NCI-H69 (cell line): ENCODE measurements at regions not wholly inside any gene's neighbourhood (a gene's known extent, or its start where the extent isn't known, plus 50 kb on each side); places are given as distances from the start of the nearest gene placed in this dataset.
A peak's percentile ranks its signal among the peaks of the same experiment; 100 is the strongest.
"Not testable (repeated sequence)": the region's sequence is repeated elsewhere in the genome, so short reads cannot be mapped to it uniquely, and the experiment has no call there.

Experiments used
- DNase-seq: peaks from one replicate; lab custom pipeline; 2025; lab: John Stamatoyannopoulos, UW

GRCh38 chr4:100340512-100341485, 150.5 kb upstream of the DDIT4L start:
- DNase-seq, result no peak

GRCh38 chr4:100339870-100340269, 149.6 kb upstream of the DDIT4L start:
- no peak for DNase-seq

GRCh38 chr4:100333491-100333890, 143.2 kb upstream of the DDIT4L start:
- not testable (repeated sequence) for DNase-seq

GRCh38 chr4:100317032-100317864, 127.0 kb upstream of the DDIT4L start:
- DNase-seq, result no peak

GRCh38 chr4:100314057-100314456, 123.8 kb upstream of the DDIT4L start:
- DNase-seq, result no peak

GRCh38 chr4:100312615-100313350, 122.5 kb upstream of the DDIT4L start:
- DNase-seq, result no peak

GRCh38 chr4:100311181-100311580, 120.9 kb upstream of the DDIT4L start:
- peak; percentile 13 for DNase-seq

GRCh38 chr4:100306018-100306417, 115.8 kb upstream of the DDIT4L start:
- no peak for DNase-seq

- DNase-seq, result no peak
Measured at GRCh38 chr4:100302061-100303026, 112.1 kb upstream of the DDIT4L start.

GRCh38 chr4:100299046-100299840, 109.0 kb upstream of the DDIT4L start:
- no peak for DNase-seq

GRCh38 chr4:100295792-100296191, 105.5 kb upstream of the DDIT4L start:
- no peak for DNase-seq

- DNase-seq, result no peak
Measured at GRCh38 chr4:100294356-100294755, 104.1 kb upstream of the DDIT4L start.

GRCh38 chr4:100290585-100290984, 100.3 kb upstream of the DDIT4L start:
- DNase-seq, result no peak

GRCh38 chr4:100289946-100290345, 99.7 kb upstream of the DDIT4L start:
- DNase-seq, result peak; percentile 4

GRCh38 chr4:100289530-100289888, 99.2 kb upstream of the DDIT4L start:
- DNase-seq, result no peak

GRCh38 chr4:100288811-100289529, 98.7 kb upstream of the DDIT4L start:
- DNase-seq, result no peak

GRCh38 chr4:100288161-100288560, 97.9 kb upstream of the DDIT4L start:
- DNase-seq, result peak; percentile 9

- peak; percentile 5 for DNase-seq
Measured at GRCh38 chr4:100287534-100287933, 97.3 kb upstream of the DDIT4L start.

- DNase-seq, result peak; percentile 86
Measured at GRCh38 chr4:100286636-100287035, 96.4 kb upstream of the DDIT4L start.
